HUES6 (cell line): ENCODE measurements at regions not wholly inside any gene's neighbourhood (a gene's known extent, or its start where the extent isn't known, plus 50 kb on each side); places are given as distances from the start of the nearest gene placed in this dataset.

Source experiments
- H3K27ac ChIP-seq: 2 replicates; pipeline ENCODE4 v1.7.0; 2013; ENCODE audit warnings: low read depth, mild to moderate bottlenecking, low read length, inconsistent platforms
- H3K27me3 ChIP-seq: 2 replicates; pipeline ENCODE4 v1.6.1; 2013; ENCODE audit warnings: low read length; ENCODE audit not compliant: control insufficient read depth, insufficient read depth
- H3K36me3 ChIP-seq: 2 replicates; pipeline ENCODE4 v1.6.1; 2013; ENCODE audit warnings: low read length; ENCODE audit not compliant: control insufficient read depth, insufficient read depth
- H3K4me1 ChIP-seq: 2 replicates; pipeline ENCODE4 v1.6.1; 2013; ENCODE audit warnings: low read length; ENCODE audit not compliant: control insufficient read depth, insufficient read depth
- H3K4me3 ChIP-seq: 2 replicates; pipeline ENCODE4 v1.5.1; 2013; ENCODE audit warnings: low read depth, low read length
- H3K9ac ChIP-seq: one replicate; pipeline ENCODE4 v1.6.1; 2013; ENCODE audit warnings: mild to moderate bottlenecking, low read length
- H3K9me3 ChIP-seq: 2 replicates; pipeline ENCODE4 v1.6.1; 2013; ENCODE audit warnings: low read depth, low read length; ENCODE audit not compliant: control insufficient read depth, insufficient read depth

DNA sequence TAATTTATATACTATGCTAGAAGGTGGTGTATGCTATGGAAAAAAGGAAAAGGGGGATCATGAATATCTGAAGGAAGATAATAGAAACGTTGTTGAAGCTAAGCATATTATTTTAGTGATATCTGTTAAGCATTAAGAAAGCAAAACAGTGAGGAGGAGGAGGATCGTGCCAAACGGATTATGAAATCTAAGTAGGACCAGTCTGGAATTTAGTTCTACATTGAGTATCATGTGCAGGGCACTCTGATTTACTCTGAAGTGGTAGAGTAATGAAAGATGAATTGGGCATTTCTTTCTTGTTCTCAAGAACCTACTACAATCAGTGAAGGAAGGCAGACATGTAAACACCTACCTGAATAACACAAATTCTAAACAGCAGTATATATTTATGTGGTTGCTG lies 195.3 kb downstream of the CYB561 start:
- H3K9ac ChIP-seq, result no peak overlapping the region
- no peaks in the 10 kb centered on the region; the same call in 1 of the 2 replicates for H3K4me1 ChIP-seq
- no peak overlapping the region for H3K27ac ChIP-seq
- H3K27me3 ChIP-seq, result no peaks in the 10 kb centered on the region
- H3K9me3 ChIP-seq, result no peaks in the 10 kb centered on the region
- H3K36me3 ChIP-seq, result no peaks in the 10 kb centered on the region
- H3K4me3 ChIP-seq, result no peak overlapping the region

DNA sequence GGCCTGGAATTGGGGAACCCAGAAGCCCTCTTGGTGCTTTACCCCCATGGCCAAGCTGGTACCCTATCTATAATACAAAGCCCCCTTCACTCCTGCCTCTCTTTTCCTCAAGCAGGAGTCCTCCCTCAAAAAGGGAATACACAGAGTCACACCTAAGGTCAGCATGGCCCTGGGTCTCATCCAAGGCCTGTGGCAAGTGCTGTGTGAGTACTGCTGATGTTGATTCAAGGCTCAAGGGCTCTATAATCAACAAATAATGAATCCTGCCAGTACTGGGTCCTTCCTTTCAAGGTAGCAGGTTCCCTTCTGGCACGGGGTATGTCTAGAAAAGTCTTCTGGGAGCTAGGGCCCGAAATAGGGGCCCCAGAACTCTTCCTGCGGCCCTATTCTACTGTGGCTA lies 187.3 kb downstream of the CYB561 start:
- Histone ChIP-seq H3K27me3 (no peaks in the 10 kb centered on the region), H3K4me3 (no peak overlapping the region), H3K36me3 (no peaks in the 10 kb centered on the region), H3K27ac (no peak overlapping the region), H3K9ac (no peak overlapping the region), H3K9me3 (no peaks in the 10 kb centered on the region), H3K4me1 (no peaks in the 10 kb centered on the region)

DNA sequence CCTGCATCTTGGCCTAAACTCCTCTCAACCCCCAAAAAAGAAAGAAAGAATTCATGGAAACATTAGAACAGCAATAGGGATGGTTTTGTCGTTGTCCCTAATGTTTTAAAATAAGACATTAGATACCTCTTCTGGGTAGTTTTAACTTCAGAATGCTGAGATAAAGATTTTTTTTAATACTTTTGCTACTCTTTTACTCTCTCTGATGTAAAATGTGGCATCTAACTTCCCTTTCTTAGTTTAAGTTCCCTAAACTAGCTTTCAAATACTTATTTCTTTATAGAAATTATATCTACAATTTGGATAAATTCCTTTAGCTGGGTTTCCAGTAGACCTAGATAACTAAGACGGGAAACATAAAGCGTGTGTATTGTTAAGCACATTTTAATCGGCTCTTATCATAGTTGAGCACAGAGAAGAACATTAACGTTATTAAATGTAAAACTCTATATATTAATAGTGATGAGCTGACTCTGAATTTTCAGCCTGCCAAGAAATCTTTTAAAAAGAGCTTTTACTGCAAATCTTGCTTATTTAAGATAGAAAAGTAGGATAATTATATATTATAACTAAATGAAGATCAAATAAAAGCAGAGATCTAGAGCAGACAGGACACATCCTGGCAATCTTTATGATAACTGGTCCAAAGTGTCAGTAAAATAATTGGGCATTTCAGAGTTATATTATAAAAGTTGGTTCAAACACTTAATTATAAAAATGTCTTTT lies 183.2 kb downstream of the CYB561 start:
- Histone ChIP-seq H3K27ac (no peak overlapping the region), H3K27me3 (no peaks in the 10 kb centered on the region), H3K4me3 (no peak overlapping the region), H3K4me1 (no peaks in the 10 kb centered on the region), H3K36me3 (no peaks in the 10 kb centered on the region), H3K9ac (no peak overlapping the region), H3K9me3 (no peaks in the 10 kb centered on the region)

- Histone ChIP-seq H3K4me1 (no peaks in the 10 kb centered on the region), H3K36me3 (no peaks in the 10 kb centered on the region), H3K4me3 (no peak overlapping the region), H3K27ac (no peak overlapping the region), H3K27me3 (no peaks in the 10 kb centered on the region), H3K9me3 (no peaks in the 10 kb centered on the region), H3K9ac (no peak overlapping the region)
Measured at GRCh38 chr17:63265526-63265925, 180.6 kb downstream of the CYB561 start.

GRCh38 chr17:63267846-63268245 lies 178.3 kb downstream of the CYB561 start:
- Histone ChIP-seq H3K27ac (no peak overlapping the region), H3K4me1 (no peaks in the 10 kb centered on the region), H3K9me3 (0 out of 2 replicates have a peak, but pooled peaks cover 3% of the 10 kb centered on the region), H3K27me3 (no peaks in the 10 kb centered on the region), H3K4me3 (no peak overlapping the region), H3K36me3 (no peaks in the 10 kb centered on the region), H3K9ac (no peak overlapping the region)

GRCh38 chr17:63268827-63269226 lies 177.3 kb downstream of the CYB561 start:
- H3K4me3 ChIP-seq, result no peak overlapping the region
- H3K27me3 ChIP-seq, result no peaks in the 10 kb centered on the region
- no peak overlapping the region for H3K9ac ChIP-seq
- H3K4me1 ChIP-seq, result no peaks in the 10 kb centered on the region
- H3K9me3 ChIP-seq, result 0 out of 2 replicates have a peak, but pooled peaks cover 3% of the 10 kb centered on the region
- no peak overlapping the region for H3K27ac ChIP-seq
- no peaks in the 10 kb centered on the region for H3K36me3 ChIP-seq

GRCh38 chr17:63270610-63271009 lies 175.5 kb downstream of the CYB561 start:
- no peak overlapping the region for H3K27ac ChIP-seq
- no peaks in the 10 kb centered on the region for H3K36me3 ChIP-seq
- no peaks in the 10 kb centered on the region for H3K27me3 ChIP-seq
- H3K4me1 ChIP-seq, result no peaks in the 10 kb centered on the region
- H3K4me3 ChIP-seq, result no peak overlapping the region
- H3K9me3 ChIP-seq, result 0 out of 2 replicates have a peak, but pooled peaks cover 3% of the 10 kb centered on the region
- no peak overlapping the region for H3K9ac ChIP-seq

- 0 out of 2 replicates have a peak, but pooled peaks cover 3% of the 10 kb centered on the region for H3K9me3 ChIP-seq
- no peak overlapping the region for H3K9ac ChIP-seq
- no peaks in the 10 kb centered on the region for H3K4me1 ChIP-seq
- H3K27me3 ChIP-seq, result no peaks in the 10 kb centered on the region
- no peaks in the 10 kb centered on the region for H3K36me3 ChIP-seq
- no peak overlapping the region for H3K4me3 ChIP-seq
- no peak overlapping the region for H3K27ac ChIP-seq
Measured at GRCh38 chr17:63274146-63274545, 172.0 kb downstream of the CYB561 start.

- Histone ChIP-seq H3K36me3 (no peaks in the 10 kb centered on the region), H3K27me3 (no peaks in the 10 kb centered on the region), H3K4me1 (no peaks in the 10 kb centered on the region), H3K27ac (no peak overlapping the region), H3K9ac (no peak overlapping the region), H3K9me3 (0 out of 2 replicates have a peak, but pooled peaks cover 3% of the 10 kb centered on the region), H3K4me3 (no peak overlapping the region)
Measured at GRCh38 chr17:63275318-63275970, 170.7 kb downstream of the CYB561 start.

DNA sequence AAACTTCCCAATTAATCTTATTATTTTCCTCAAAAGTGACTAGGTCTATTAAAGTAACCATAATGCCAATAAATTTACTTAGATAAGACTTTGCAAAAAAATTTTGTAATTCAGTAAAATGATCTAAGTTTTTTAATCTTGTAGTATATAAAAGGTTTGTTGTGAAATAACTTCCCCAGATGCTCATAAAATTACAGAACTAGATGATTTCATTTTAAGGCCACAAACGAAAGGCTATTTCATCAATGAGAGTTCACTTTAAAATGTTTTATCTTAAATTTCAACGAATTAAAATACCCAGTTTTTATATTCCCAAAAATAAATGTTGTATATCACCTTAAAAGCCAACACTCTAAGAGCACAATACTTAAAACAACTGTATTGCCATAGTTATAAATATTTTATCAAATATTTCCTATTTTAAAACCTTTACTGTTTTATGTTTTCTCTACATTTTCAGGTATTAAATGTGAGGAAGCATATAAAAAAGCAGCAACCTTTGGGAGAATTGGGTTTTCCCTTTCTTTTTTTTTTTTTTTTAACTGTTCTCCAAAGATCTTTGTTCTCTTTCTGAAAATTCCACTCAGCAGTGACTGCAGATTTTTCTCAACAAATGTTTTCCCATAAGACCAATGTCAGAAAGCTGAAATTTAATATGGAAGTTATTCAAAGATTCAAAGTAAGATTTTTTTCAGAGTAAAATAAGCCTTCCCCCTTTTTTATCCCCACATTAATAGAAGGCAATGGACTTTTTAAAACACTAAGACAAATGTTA lies 169.9 kb downstream of the CYB561 start:
- Histone ChIP-seq H3K27ac (no peak overlapping the region), H3K9ac (no peak overlapping the region), H3K4me1 (no peaks in the 10 kb centered on the region)

GRCh38 chr17:63276821-63277220 lies 169.3 kb downstream of the CYB561 start:
- H3K27me3 ChIP-seq, result no peaks in the 10 kb centered on the region
- 0 out of 2 replicates have a peak, but pooled peaks cover 3% of the 10 kb centered on the region for H3K9me3 ChIP-seq
- no peaks in the 10 kb centered on the region for H3K4me1 ChIP-seq
- H3K27ac ChIP-seq, result no peak overlapping the region
- H3K4me3 ChIP-seq, result no peak overlapping the region
- no peak overlapping the region for H3K9ac ChIP-seq
- H3K36me3 ChIP-seq, result no peaks in the 10 kb centered on the region

More for the DNA sequence above, 169.9 kb downstream of the CYB561 start:
- Histone ChIP-seq H3K9me3 (0 out of 2 replicates have a peak, but pooled peaks cover 3% of the 10 kb centered on the region), H3K27me3 (no peaks in the 10 kb centered on the region), H3K36me3 (no peaks in the 10 kb centered on the region), H3K4me3 (no peak overlapping the region)
